ENCODE measurements at regions not wholly inside any gene's neighbourhood (a gene's known extent, or its start where the extent isn't known, plus 50 kb on each side); places are given as distances from the start of the nearest gene placed in this dataset.
"Not testable (repeated sequence)": the region's sequence is repeated elsewhere in the genome, so short reads cannot be mapped to it uniquely, and the experiment has no call there.

- Histone ChIP-seq H3K9ac (ENCODE audit: low read length in 2 of 2) (no peak overlapping the region), H3K4me1 (ENCODE audit: control insufficient read depth, insufficient read depth, low read length) (no peaks in the 10 kb centered on the region), H3K36me3 (ENCODE audit: control insufficient read depth in 2 of 2, insufficient read depth in 2 of 2, low read length in 2 of 2) (no peaks in the 10 kb centered on the region), H3K9me3 (ENCODE audit: control insufficient read depth in 2 of 2, low read length in 2 of 2) (no peaks in the 10 kb centered on the region), H3K4me3 (ENCODE audit: low read length in 2 of 2) (no peak overlapping the region), H3K27ac (ENCODE audit: low read length) (no peak overlapping the region), H3K27me3 (ENCODE audit: control insufficient read depth in 1 of 2, insufficient read depth in 2 of 2, low read length in 2 of 2) (no peaks in the 10 kb centered on the region)
Observed at GRCh38 chr11:37141707-37142106, 543.7 kb upstream of the RAG2 start.

GRCh38 chr11:37135606-37136005, 537.6 kb upstream of the RAG2 start:
- H3K4me3 ChIP-seq (ENCODE audit: low read length in 2 of 2); H3K27me3 ChIP-seq (ENCODE audit: control insufficient read depth in 1 of 2, insufficient read depth in 2 of 2, low read length in 2 of 2); H3K4me1 ChIP-seq (ENCODE audit: control insufficient read depth, insufficient read depth, low read length); H3K27ac ChIP-seq (ENCODE audit: low read length); H3K36me3 ChIP-seq (ENCODE audit: control insufficient read depth in 2 of 2, insufficient read depth in 2 of 2, low read length in 2 of 2); H3K9ac ChIP-seq (ENCODE audit: low read length in 2 of 2); H3K9me3 ChIP-seq (ENCODE audit: control insufficient read depth in 2 of 2, low read length in 2 of 2): not testable (repeated sequence)

GRCh38 chr11:37134637-37135036, 536.6 kb upstream of the RAG2 start:
- no peaks in the 10 kb centered on the region for H3K36me3 ChIP-seq (ENCODE audit: control insufficient read depth in 2 of 2, insufficient read depth in 2 of 2, low read length in 2 of 2)
- no peaks in the 10 kb centered on the region for H3K4me1 ChIP-seq (ENCODE audit: control insufficient read depth, insufficient read depth, low read length)
- H3K27me3 ChIP-seq (ENCODE audit: control insufficient read depth in 1 of 2, insufficient read depth in 2 of 2, low read length in 2 of 2) = no peaks in the 10 kb centered on the region
- no peak overlapping the region for H3K9ac ChIP-seq (ENCODE audit: low read length in 2 of 2)
- H3K27ac ChIP-seq (ENCODE audit: low read length) = no peak overlapping the region
- H3K9me3 ChIP-seq (ENCODE audit: control insufficient read depth in 2 of 2, low read length in 2 of 2) = no peaks in the 10 kb centered on the region
- H3K4me3 ChIP-seq (ENCODE audit: low read length in 2 of 2) = no peak overlapping the region

GRCh38 chr11:37124384-37124783, 526.3 kb upstream of the RAG2 start:
- no peaks in the 10 kb centered on the region for H3K4me1 ChIP-seq (ENCODE audit: control insufficient read depth, insufficient read depth, low read length)
- H3K36me3 ChIP-seq (ENCODE audit: control insufficient read depth in 2 of 2, insufficient read depth in 2 of 2, low read length in 2 of 2) = no peaks in the 10 kb centered on the region
- no peak overlapping the region for H3K27ac ChIP-seq (ENCODE audit: low read length)
- no peaks in the 10 kb centered on the region for H3K27me3 ChIP-seq (ENCODE audit: control insufficient read depth in 1 of 2, insufficient read depth in 2 of 2, low read length in 2 of 2)
- H3K9me3 ChIP-seq (ENCODE audit: control insufficient read depth in 2 of 2, low read length in 2 of 2) = no peaks in the 10 kb centered on the region
- no peak overlapping the region for H3K9ac ChIP-seq (ENCODE audit: low read length in 2 of 2)
- no peak overlapping the region for H3K4me3 ChIP-seq (ENCODE audit: low read length in 2 of 2)

- Histone ChIP-seq H3K9ac (ENCODE audit: low read length in 2 of 2) (no peak overlapping the region), H3K4me1 (ENCODE audit: control insufficient read depth, insufficient read depth, low read length) (no peaks in the 10 kb centered on the region), H3K9me3 (ENCODE audit: control insufficient read depth in 2 of 2, low read length in 2 of 2) (no peaks in the 10 kb centered on the region), H3K4me3 (ENCODE audit: low read length in 2 of 2) (no peak overlapping the region), H3K27me3 (ENCODE audit: control insufficient read depth in 1 of 2, insufficient read depth in 2 of 2, low read length in 2 of 2) (no peaks in the 10 kb centered on the region), H3K36me3 (ENCODE audit: control insufficient read depth in 2 of 2, insufficient read depth in 2 of 2, low read length in 2 of 2) (no peaks in the 10 kb centered on the region), H3K27ac (ENCODE audit: low read length) (no peak overlapping the region)
Observed at GRCh38 chr11:37115963-37116362, 517.9 kb upstream of the RAG2 start.

- H3K4me1 ChIP-seq (ENCODE audit: control insufficient read depth, insufficient read depth, low read length) = no peaks in the 10 kb centered on the region
- H3K27ac ChIP-seq (ENCODE audit: low read length) = no peak overlapping the region
- no peaks in the 10 kb centered on the region for H3K36me3 ChIP-seq (ENCODE audit: control insufficient read depth in 2 of 2, insufficient read depth in 2 of 2, low read length in 2 of 2)
Observed at GRCh38 chr11:37110385-37110784, 512.3 kb upstream of the RAG2 start.

GRCh38 chr11:37109286-37109585, 511.2 kb upstream of the RAG2 start:
- H3K9me3 ChIP-seq (ENCODE audit: control insufficient read depth in 2 of 2, low read length in 2 of 2) = no peaks in the 10 kb centered on the region
- H3K27ac ChIP-seq (ENCODE audit: low read length) = no peak overlapping the region
- no peaks in the 10 kb centered on the region for H3K4me1 ChIP-seq (ENCODE audit: control insufficient read depth, insufficient read depth, low read length)
- no peak overlapping the region for H3K4me3 ChIP-seq (ENCODE audit: low read length in 2 of 2)
- no peaks in the 10 kb centered on the region for H3K27me3 ChIP-seq (ENCODE audit: control insufficient read depth in 1 of 2, insufficient read depth in 2 of 2, low read length in 2 of 2)
- no peaks in the 10 kb centered on the region for H3K36me3 ChIP-seq (ENCODE audit: control insufficient read depth in 2 of 2, insufficient read depth in 2 of 2, low read length in 2 of 2)
- H3K9ac ChIP-seq (ENCODE audit: low read length in 2 of 2) = no peak overlapping the region

More at GRCh38 chr11:37110385-37110784, 512.3 kb upstream of the RAG2 start:
- H3K27me3 ChIP-seq (ENCODE audit: control insufficient read depth in 1 of 2, insufficient read depth in 2 of 2, low read length in 2 of 2) = no peaks in the 10 kb centered on the region
- no peak overlapping the region for H3K9ac ChIP-seq (ENCODE audit: low read length in 2 of 2)
- H3K4me3 ChIP-seq (ENCODE audit: low read length in 2 of 2) = no peak overlapping the region
- H3K9me3 ChIP-seq (ENCODE audit: control insufficient read depth in 2 of 2, low read length in 2 of 2) = no peaks in the 10 kb centered on the region

GRCh38 chr11:37108436-37109285, 510.6 kb upstream of the RAG2 start:
- Histone ChIP-seq H3K4me1 (ENCODE audit: control insufficient read depth, insufficient read depth, low read length) (no peaks in the 10 kb centered on the region), H3K27me3 (ENCODE audit: control insufficient read depth in 1 of 2, insufficient read depth in 2 of 2, low read length in 2 of 2) (no peaks in the 10 kb centered on the region), H3K36me3 (ENCODE audit: control insufficient read depth in 2 of 2, insufficient read depth in 2 of 2, low read length in 2 of 2) (no peaks in the 10 kb centered on the region), H3K9ac (ENCODE audit: low read length in 2 of 2) (no peak overlapping the region), H3K9me3 (ENCODE audit: control insufficient read depth in 2 of 2, low read length in 2 of 2) (no peaks in the 10 kb centered on the region), H3K27ac (ENCODE audit: low read length) (no peak overlapping the region), H3K4me3 (ENCODE audit: low read length in 2 of 2) (no peak overlapping the region)

GRCh38 chr11:37107831-37108230, 509.8 kb upstream of the RAG2 start:
- no peaks in the 10 kb centered on the region for H3K27me3 ChIP-seq (ENCODE audit: control insufficient read depth in 1 of 2, insufficient read depth in 2 of 2, low read length in 2 of 2)
- H3K36me3 ChIP-seq (ENCODE audit: control insufficient read depth in 2 of 2, insufficient read depth in 2 of 2, low read length in 2 of 2) = no peaks in the 10 kb centered on the region
- H3K4me1 ChIP-seq (ENCODE audit: control insufficient read depth, insufficient read depth, low read length) = no peaks in the 10 kb centered on the region
- H3K9me3 ChIP-seq (ENCODE audit: control insufficient read depth in 2 of 2, low read length in 2 of 2) = no peaks in the 10 kb centered on the region
- no peak overlapping the region for H3K4me3 ChIP-seq (ENCODE audit: low read length in 2 of 2)
- H3K9ac ChIP-seq (ENCODE audit: low read length in 2 of 2) = no peak overlapping the region
- no peak overlapping the region for H3K27ac ChIP-seq (ENCODE audit: low read length)

GRCh38 chr11:37107415-37107814, 509.4 kb upstream of the RAG2 start:
- Histone ChIP-seq H3K4me1 (ENCODE audit: control insufficient read depth, insufficient read depth, low read length) (no peaks in the 10 kb centered on the region), H3K36me3 (ENCODE audit: control insufficient read depth in 2 of 2, insufficient read depth in 2 of 2, low read length in 2 of 2) (no peaks in the 10 kb centered on the region), H3K4me3 (ENCODE audit: low read length in 2 of 2) (no peak overlapping the region), H3K27ac (ENCODE audit: low read length) (no peak overlapping the region), H3K27me3 (ENCODE audit: control insufficient read depth in 1 of 2, insufficient read depth in 2 of 2, low read length in 2 of 2) (no peaks in the 10 kb centered on the region), H3K9ac (ENCODE audit: low read length in 2 of 2) (no peak overlapping the region), H3K9me3 (ENCODE audit: control insufficient read depth in 2 of 2, low read length in 2 of 2) (no peaks in the 10 kb centered on the region)

GRCh38 chr11:37105427-37105826, 507.4 kb upstream of the RAG2 start:
- Histone ChIP-seq H3K27ac (ENCODE audit: low read length) (no peak overlapping the region), H3K4me1 (ENCODE audit: control insufficient read depth, insufficient read depth, low read length) (no peaks in the 10 kb centered on the region), H3K27me3 (ENCODE audit: control insufficient read depth in 1 of 2, insufficient read depth in 2 of 2, low read length in 2 of 2) (no peaks in the 10 kb centered on the region), H3K9ac (ENCODE audit: low read length in 2 of 2) (no peak overlapping the region), H3K36me3 (ENCODE audit: control insufficient read depth in 2 of 2, insufficient read depth in 2 of 2, low read length in 2 of 2) (no peaks in the 10 kb centered on the region), H3K4me3 (ENCODE audit: low read length in 2 of 2) (no peak overlapping the region), H3K9me3 (ENCODE audit: control insufficient read depth in 2 of 2, low read length in 2 of 2) (no peaks in the 10 kb centered on the region)
